ENCODE measurements at regions not wholly inside any gene's neighbourhood (a gene's known extent, or its start where the extent isn't known, plus 50 kb on each side); places are given as distances from the start of the nearest gene placed in this dataset.
"Not testable (repeated sequence)": the region's sequence is repeated elsewhere in the genome, so short reads cannot be mapped to it uniquely, and the experiment has no call there.

- no peak for DNase-seq (ENCODE audit: low read depth, low spot score)
These were observed 933.5 kb downstream of the SI start for GRCh38 chr3:164144824-164145223.

- no peak for DNase-seq (ENCODE audit: low read depth, low spot score)
These were observed 945.4 kb downstream of the SI start for GRCh38 chr3:164132878-164133277.

- no peak for DNase-seq (ENCODE audit: low read depth, low spot score)
These were observed 964.6 kb downstream of the SI start for GRCh38 chr3:164113371-164114332.

GRCh38 chr3:164096352-164096751 is 981.9 kb downstream of the SI start:
- no peak for DNase-seq (ENCODE audit: low read depth, low spot score)

DNA sequence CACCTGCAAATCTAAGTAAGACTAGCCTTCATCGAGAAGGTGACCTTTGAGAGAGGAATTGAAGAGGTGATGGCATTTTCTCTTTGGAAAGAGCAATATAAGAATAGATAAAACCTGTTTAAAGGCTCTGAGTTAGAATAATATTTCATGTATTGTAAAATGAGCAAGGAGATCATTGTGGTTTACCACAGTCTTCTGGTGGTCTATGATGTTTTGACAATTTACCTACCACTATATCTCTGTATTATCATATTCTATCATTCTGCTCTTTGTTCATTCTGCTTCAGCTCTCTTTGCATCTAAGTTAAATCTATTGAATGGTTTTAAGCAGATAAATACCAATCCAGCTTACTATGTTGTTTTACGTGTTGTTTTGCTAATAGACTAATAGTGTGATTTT is 982.3 kb downstream of the SI start:
- DNase-seq (ENCODE audit: low read depth, low spot score): no peak

DNA sequence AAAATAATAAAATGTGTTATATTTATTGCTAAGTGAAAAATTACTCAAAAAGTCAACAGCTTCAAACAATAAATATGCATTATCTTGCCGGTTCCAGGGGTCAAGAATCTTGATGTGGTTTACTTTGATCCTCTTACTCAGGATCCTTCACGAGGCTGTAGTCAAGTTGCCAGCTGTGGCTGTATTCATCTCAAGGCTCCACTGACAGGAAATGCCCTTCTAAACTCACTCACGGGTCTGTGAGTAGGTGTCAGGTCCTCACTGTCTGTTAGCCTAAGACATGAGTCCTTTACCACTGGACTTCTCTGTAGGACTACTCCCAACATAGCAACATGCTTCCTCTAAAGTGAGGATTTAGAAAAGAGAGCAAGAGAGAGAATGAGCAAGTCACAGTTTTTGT is 983.0 kb downstream of the SI start:
- DNase-seq (ENCODE audit: low read depth, low spot score): no peak

GRCh38 chr3:164094546-164094945 is 983.8 kb downstream of the SI start:
- DNase-seq (ENCODE audit: low read depth, low spot score): no peak

- DNase-seq (ENCODE audit: low read depth, low spot score): no peak
These were observed 998.1 kb downstream of the SI start for GRCh38 chr3:164080208-164080607.

DNA sequence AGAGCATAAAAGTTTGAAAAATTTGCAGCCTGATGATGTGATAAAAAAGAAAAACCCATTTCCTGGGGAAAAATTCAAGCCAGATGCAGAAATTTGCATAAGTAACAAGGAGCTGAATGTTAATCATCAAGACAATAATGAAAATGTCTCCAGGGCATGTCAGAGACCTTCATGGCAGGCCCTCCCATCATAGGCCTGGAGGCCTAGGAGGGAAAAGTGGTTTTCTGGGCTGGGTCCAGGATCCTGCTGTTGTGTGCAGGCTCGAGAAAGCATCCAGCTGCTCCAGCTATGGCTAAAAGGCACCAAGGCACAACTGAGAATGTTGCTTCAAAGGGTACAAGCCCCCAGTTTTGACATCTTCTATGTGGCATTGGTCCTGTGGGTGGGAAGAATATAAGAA is 1014.0 kb downstream of the SI start:
- no peak for DNase-seq (ENCODE audit: low read depth, low spot score)

GRCh38 chr3:164060923-164061322 is 1017.4 kb downstream of the SI start:
- DNase-seq (ENCODE audit: low read depth, low spot score): no peak

- DNase-seq (ENCODE audit: low read depth, low spot score): no peak
These were observed 1028.4 kb downstream of the SI start for GRCh38 chr3:164049847-164050246.

DNA sequence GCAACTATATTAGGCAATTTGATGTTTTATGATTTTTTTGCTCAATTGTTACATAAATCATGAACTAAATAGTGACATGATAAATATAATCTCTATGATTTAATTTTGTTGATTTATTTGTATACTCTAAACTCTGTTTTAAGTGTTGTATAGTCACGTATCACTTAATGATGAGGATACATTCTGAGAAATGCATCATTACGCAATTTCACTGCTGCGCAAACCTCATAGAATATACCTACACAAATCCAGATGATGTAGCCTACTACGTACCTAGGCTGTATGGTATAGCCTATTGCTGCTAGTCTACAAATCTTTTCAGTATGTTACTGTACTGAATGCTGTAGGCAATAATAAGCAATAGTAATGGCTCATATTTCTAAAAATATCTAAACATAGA is 1029.8 kb downstream of the SI start:
- no peak for DNase-seq (ENCODE audit: low read depth, low spot score)

GRCh38 chr3:164040991-164041390 is 1037.3 kb downstream of the SI start:
- DNase-seq (ENCODE audit: low read depth, low spot score): no peak

- DNase-seq (ENCODE audit: low read depth, low spot score): no peak
These were observed 1048.1 kb downstream of the SI start for GRCh38 chr3:164030194-164030593.

GRCh38 chr3:164024786-164025185 is 1053.5 kb downstream of the SI start:
- DNase-seq (ENCODE audit: low read depth, low spot score): no peak

DNA sequence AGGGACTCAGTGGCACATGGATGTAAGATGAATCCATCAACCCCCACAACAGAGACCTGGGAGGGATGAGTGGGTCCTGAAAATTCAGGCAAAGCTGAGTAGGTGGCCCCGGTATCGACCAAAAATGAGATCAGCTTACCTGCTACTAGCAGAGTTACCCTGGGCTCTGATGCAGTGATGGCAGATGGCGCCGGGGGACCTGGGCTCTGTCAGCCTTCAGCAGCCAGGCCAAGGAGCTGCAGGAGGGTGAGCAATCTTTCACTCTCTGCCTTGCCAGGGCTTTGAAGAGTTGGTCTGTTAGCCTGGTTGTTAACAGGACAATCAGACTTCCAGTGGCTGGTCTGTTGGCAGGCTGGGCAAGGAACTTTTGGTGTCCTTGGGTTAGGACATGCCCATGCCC is 1054.8 kb downstream of the SI start:
- DNase-seq (ENCODE audit: low read depth, low spot score): no peak

DNA sequence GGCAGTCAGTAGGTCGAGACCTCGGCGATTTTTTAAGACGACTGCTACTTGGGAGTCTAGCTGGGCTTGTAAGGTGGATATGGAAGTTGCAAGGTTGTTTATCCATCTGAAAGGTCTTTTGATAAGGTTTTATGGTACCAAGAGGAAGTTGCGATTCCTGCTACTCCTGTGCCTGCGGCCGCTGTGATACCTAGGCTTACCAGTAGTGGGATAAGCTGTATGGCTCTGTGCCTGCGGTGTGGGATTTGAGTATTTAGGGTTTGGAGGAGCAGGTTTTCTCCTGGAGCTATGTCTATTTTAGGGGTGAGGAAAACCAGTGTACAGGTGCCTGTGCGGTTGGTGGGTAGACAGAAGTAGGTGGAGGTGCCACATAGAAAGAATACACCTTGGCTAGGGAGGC is 1059.8 kb downstream of the SI start:
- no peak for DNase-seq (ENCODE audit: low read depth, low spot score)

- no peak for DNase-seq (ENCODE audit: low read depth, low spot score)
These were observed 1070.5 kb downstream of the SI start for GRCh38 chr3:164007765-164008164.

DNA sequence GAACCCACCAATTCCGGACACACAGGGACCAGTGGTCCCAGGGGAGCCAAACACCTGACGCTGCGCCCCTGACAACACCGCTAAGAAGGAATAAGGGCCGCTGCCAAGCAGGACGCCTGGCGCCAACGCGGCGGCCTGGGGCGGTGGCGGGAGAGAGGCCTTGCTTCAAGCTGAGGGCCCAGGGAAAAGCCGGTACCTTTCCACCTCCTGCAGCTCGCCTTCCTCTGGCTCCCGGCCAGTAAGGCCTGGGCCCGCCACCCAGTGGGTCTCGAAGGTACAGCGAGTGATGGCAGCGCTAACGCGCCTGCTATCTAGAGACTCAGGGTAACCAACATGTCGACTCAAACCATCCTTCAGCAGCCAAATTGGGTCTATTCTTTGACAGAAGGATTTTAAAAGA is 1074.1 kb downstream of the SI start:
- peak; percentile 54 for DNase-seq (ENCODE audit: low read depth, low spot score)

DNA sequence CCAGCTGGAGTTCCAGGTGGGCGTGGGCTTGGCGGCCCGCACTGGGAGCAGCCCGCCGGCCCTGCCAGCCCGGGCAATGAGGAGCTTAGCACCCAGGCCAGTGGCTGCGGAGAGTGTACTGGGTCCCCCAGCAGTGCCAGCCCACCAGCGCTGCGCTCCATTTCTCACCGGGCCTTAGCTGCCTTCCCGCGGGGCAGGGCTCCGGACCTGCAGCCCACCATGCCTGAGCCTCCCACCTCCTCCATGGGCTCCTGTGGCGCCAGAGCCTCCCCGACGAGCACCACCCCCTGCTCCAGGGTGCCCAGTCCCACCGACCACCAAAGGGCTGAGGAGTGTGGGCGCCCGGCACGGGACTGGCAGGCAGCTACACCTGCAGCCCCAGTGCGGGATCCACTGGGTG is 1075.3 kb downstream of the SI start:
- not testable (repeated sequence) for DNase-seq (ENCODE audit: low read depth, low spot score)

DNA sequence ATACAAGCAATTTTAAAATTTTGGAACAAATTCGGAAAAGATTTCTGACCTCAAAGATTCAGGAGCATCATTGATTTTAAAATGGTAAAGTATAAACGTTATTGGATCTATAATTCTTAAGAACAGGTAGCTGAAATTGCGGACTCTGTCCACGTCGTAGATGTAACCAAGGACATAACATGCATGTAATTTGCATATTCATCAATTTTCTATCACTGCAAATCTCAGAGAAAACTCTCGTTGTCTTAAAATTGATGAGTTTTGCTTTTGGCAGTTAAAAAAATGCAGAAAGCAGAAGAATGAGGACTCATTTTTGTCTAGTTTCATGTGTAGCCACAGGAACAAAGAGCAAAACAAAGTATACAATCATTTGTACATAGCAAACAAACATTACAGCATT is 1094.4 kb downstream of the SI start:
- no peak for DNase-seq (ENCODE audit: low read depth, low spot score)

DNA sequence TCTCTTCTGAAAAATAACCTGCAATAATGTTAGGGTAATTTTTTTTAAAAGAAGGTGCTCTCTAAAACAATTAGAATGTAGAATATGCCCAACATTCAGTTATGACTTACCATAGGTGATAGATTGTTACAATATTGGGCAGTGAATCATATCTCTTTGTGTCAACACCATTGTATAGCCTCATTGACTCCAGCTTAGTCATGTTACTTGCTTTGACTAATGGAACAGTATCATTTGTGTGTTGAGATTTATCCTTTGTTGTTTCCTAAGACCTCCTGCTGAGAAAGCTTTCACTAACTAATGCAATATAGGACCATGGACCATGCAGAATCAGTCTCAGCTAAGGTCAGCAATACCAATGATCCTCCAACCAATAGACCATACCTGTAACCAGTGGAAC is 1106.4 kb downstream of the SI start:
- no peak for DNase-seq (ENCODE audit: low read depth, low spot score)

GRCh38 chr3:163957072-163957471 is 1121.2 kb downstream of the SI start:
- DNase-seq (ENCODE audit: low read depth, low spot score): no peak

DNA sequence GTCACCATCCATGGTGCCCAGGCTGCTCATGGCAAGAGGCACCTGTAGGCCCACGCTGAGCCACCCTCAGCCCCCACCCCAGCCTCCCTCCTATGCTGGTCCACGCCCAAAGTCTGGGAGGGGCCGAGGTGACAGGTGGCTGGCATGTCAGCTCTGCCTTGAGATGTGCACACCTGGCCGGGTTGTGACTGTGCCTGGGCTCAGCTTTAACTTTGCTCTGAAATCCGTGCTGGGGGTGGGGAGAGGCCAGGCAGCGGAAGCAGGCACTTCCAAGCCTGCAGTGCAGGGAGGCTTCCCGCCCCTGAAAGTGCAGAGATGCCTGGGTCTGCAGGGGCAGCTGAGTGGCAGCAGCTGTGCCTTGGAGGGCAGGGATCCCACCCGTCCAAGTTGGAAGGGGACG is 1124.8 kb downstream of the SI start:
- DNase-seq (ENCODE audit: low read depth, low spot score): no peak
